Cerebellar nuclear complex (tissue), 1 donor: ENCODE measurements at regions not wholly inside any gene's neighbourhood (a gene's known extent, or its start where the extent isn't known, plus 50 kb on each side); places are given as distances from the start of the nearest gene placed in this dataset.
"Not testable (repeated sequence)": the region's sequence is repeated elsewhere in the genome, so short reads cannot be mapped to it uniquely, and the experiment has no call there.

Experiments used
- DNase-seq, 2 experiments: peaks; one replicate each; lab custom pipeline; 2025; lab: John Stamatoyannopoulos, UW

DNA sequence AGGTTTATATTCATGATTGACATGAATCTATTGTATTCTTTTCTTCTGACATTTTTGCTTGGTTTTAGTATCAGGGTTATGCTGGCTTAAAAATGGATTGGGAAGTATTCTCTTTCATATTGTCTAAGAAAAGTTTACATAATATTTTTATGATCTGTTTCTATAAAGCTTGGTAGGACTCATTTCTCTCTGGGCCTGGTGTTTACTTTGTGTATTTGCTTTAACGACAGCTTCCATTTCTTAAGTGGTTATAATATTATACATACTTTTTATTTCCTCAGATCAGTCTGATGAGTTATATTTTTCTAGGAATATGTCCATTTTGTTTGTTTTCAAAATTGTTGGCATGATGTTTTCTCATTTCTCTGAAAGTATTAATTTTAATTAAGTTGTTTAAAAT is 117.9 kb upstream of the IL12A start:
- no peak for DNase-seq

DNA sequence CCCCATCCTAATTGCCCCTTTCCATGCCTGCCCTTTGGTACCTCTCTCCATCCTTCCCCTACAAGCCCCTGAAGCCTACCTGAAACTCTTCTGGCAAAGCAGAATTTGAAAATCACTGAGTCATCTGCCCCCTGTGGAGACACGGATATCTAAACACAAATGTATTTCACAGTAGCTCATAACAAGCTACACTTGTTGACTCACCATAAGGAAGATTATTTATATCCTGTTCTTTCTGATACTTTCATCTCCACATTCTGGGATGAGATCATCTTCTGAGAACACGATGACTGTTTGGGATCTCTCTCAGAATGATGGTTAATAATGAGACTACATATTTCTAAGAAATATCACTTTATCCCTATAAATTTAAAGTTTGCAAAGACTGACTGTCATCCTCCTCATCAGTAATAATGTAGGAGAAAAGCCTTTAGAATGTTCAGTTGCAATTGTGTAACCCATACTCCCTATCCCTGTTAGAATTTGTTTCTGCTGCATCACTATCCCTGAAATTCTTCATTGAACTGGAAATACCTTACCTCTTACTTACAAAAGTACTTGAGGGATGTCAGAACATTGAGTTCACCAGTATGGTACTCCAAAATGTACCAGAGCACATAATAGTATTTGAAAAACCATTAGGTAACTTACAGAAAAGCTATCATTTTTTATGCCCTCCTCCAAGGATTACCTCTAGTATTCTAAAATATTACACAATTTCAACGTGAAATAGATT is 116.1 kb upstream of the IL12A start:
- DNase-seq = no peak

- no peak for DNase-seq
Observed at GRCh38 chr3:159875116-159875515, 113.5 kb upstream of the IL12A start.

GRCh38 chr3:159877924-159878323 is 110.7 kb upstream of the IL12A start:
- no peak for DNase-seq

- no peak for DNase-seq
Observed at GRCh38 chr3:159879146-159879545, 109.5 kb upstream of the IL12A start.

DNA sequence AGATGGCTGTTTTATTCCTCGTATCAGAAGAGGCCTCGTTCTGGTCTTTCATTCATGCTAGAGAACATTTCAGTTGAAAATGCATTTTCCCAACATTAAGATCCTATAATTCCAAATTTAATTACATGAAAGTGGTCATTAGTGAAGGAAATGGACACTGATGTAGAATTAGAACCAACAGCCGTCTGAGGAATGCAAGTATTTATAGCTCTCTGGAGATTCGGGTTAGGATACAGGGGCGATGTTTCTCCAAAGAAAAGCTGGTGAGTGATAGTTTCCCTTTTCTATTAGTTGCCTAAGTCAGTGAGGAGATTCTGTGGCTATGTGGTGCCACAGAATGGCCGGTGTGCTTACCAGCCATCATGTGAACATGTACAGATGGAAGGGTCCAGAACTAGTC is 109.0 kb upstream of the IL12A start:
- no peak for DNase-seq

- no peak for DNase-seq
Observed at GRCh38 chr3:159881208-159881607, 107.4 kb upstream of the IL12A start.

DNA sequence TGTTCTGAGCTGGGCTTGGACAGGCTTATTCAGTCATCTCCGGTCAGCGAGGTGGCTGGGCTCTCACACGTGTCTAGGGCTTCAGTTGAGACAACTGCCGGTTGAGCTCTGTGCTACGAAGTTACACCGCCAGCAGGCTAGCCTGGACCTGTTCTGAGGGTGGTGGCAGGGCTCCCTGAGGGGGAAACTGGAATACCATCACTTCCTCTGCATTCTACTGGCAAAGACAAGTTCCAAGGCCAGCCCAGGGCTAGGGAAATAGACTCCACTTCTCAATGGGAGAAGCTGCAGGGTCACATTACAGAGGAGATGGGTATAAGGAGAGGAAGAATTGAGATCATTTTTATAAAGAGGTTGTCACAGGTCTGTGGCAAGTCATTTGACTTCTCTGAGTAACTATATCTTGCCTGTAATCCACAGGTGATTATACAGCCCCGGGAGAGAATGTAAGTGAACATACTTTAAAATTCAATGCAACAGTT is 106.8 kb upstream of the IL12A start:
- peak in 1 of 2 experiments; percentile 16 for DNase-seq

DNA sequence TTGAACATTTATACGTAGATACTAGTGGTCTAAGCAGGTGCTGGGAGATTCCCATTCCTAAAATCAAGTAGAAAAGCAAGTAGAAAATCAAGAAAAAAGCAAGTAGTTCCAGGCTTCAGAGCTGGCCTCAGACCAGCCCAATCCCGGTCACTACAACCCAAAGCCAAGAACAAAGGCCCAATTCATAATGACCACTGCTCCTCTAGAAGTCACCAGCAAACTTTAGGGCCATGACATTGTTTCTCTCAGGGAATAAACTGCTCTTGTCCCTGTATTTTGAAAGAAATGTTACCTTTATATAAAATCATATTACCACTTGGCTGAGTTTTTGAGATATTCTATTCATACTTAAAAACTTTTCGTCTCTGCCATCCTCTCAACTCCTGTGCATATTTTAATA is 106.3 kb upstream of the IL12A start:
- DNase-seq = no peak

DNA sequence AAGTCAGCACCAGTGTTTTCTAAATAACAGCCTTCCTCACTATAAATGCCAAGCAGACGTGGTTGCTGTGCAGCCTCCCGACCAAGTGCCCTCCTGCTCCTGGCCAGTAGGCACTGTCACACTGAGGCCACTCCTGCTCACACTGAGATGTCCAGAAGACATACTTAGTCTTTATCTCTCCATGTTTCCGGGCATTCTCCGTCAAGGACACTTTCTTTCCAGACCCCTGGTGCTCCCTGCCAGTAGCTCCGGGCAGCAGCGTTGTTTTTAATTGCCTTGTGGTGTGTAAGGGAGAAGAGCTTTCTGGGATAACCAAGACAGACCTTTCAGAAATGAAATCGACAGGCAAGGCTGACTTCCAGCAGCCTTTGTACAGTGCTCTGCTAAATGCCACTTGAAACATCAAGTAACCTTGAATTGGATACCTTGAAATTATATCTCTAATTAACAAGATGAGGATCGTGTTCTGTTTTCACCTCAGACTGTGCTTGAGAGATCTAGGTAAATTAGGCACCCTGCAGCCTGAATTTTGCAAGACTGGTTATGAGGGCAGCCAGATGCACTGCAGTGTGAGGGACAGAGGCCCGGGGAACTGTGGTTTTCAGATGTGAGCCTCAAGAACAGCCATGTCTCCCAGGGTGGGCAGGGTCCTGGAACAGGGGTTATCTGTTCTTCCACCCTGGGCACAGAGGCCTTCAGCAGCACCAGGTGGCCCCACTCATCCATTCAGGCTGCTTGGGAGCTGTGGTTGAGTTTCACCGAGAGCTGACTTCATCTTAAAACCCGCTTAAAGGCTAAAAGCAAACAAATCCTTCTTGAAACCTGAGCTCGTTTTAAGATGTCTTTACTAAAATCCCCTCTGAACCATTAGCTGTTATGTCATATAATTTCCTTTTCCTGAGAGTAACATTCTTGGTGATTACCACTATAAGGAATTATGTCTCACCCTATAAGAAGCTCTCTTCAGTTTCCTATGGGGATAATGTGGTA is 105.5 kb upstream of the IL12A start:
- DNase-seq = no peak

- DNase-seq = no peak
Observed at GRCh38 chr3:159884661-159885402, 103.8 kb upstream of the IL12A start.

DNA sequence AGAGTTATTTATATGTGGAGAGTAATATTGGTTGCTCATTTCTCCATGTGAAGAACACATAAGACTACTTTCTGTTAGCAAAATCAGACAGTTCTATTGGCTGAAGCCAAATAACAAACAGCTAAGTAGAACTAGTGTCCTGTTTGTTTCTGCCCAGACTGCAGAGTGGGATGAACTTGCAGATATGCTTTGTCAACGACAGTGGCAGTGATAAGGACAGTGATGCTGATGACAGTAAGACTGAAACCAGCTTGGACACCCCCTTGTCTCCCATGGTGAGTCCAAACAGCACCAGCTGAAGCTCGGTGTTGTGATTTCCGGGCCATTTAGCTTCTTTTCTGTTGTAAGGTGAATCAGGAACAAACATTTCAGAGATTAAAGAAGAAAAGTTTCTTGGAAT is 102.6 kb upstream of the IL12A start:
- no peak for DNase-seq

GRCh38 chr3:159886530-159886929 is 102.1 kb upstream of the IL12A start:
- not testable (repeated sequence) for DNase-seq

GRCh38 chr3:159887168-159887567 is 101.5 kb upstream of the IL12A start:
- no peak for DNase-seq

DNA sequence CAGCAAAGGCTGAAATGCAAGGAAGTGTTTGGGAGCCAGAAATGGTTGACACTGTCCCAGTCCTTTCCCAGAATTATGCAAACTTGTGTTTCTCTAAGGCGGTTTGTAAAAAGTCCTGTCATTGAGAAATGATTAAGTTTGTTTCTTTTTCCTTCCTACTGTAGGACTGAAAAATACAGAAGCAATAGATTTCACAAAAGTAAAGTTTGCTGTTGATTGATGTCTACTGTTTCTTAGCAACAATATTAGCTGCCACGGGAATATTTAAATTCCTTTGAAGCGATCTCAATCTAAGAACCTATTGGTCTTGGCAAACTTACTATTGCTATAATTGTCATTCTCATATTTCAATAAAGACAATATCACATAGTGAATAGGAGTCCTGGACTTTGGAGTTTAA is 100.7 kb upstream of the IL12A start:
- DNase-seq = no peak

DNA sequence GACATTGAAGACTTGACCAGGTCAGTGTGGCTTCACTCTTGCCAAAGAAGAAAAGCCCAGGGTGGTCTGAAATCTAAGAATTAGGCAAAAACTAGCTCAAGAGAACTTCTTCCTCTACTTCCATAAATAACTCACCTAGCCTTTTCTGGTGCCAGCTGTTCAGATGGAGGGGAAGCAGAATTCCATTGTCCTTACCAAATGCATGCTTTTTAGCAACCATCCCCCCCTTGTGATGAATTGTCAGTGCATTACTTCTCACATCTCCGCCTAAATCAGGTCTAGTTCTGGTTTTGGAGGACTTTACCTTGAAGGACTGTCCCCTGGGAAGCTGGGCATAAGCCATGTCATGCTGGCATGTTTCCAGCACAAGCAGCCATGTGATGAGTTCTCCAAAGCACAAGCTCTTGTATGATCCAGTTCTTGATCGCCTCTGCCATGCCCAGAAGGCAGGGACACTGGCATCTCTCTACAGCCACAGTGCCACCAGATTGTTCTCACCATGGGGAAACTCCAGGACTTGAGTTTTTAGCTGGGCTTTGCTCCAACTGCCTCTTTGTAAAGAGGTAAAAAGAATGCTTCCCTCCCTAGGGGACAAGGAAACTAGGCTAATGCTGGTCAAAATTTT is 96.4 kb upstream of the IL12A start:
- peak; percentile 29 to 60 for DNase-seq

DNA sequence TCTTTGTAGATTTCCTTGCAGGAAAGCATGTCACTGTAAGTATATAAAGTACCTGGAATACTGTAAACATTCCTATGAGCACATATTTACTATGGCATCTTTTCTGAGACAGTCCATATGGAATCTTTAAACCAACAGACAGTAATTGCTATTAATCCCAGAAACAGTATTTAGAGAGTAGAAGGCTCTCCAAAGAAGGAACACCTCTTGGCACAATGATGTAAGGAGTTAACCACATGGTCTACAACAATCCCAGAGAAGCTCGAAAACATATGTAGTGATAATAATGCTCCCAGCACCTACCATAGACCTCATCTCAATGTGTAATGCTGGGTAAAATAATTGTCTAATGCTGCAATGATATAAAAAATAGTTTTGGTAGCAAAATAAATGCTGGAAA is 95.8 kb upstream of the IL12A start:
- DNase-seq = peak in 1 of 2 experiments; percentile 34

DNA sequence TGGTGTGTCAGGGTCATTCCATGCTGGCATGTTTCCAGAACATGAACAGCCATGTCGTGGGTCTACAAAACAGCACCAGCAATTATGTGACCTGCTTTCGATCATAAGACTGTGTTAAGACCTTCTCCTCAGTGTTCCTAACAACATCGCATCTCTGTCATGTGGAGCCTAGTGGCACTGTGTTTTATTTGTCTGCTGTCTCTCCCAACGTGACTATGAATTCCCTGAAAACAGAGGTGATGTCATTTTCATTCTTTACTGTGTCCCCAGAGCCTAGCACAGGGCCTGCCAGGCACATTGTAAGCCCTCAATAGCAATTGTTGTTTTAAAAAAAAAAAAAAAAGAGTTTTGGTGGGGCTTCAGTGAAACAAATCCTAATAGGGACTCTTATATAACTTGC is 94.2 kb upstream of the IL12A start:
- no peak for DNase-seq

- no peak for DNase-seq
Observed at GRCh38 chr3:159895430-159895829, 93.2 kb upstream of the IL12A start.

- no peak for DNase-seq
Observed at GRCh38 chr3:159896543-159896942, 92.1 kb upstream of the IL12A start.

GRCh38 chr3:159897331-159898075 is 91.1 kb upstream of the IL12A start:
- no peak for DNase-seq
